Peyer's patch (tissue), 4 donors: ENCODE measurements at regions not wholly inside any gene's neighbourhood (a gene's known extent, or its start where the extent isn't known, plus 50 kb on each side); places are given as distances from the start of the nearest gene placed in this dataset.

Experiments
- DNase-seq, 3 donors: peaks; one replicate each; pipeline ENCODE4 v3.0.0-alpha.2; 2017 to 2019
- H3K27ac ChIP-seq, 4 donors: fragments of 200-600 bp; sonication (generic); one replicate each; pipeline ENCODE4 v1.5.1; 2016 to 2019
- H3K27me3 ChIP-seq, 2 donors: fragments of 200-600 bp; sonication (generic); one replicate each; pipeline ENCODE4 v1.5.1; 2019
- H3K36me3 ChIP-seq, 3 donors: fragments of 200-600 bp; sonication (generic); one replicate each; pipeline ENCODE4 v1.5.1; 2016 to 2019
- H3K4me1 ChIP-seq, 4 donors: fragments of 200-600 bp; sonication (generic); one replicate each; pipeline ENCODE4 v1.5.1; 2016 to 2019
- H3K4me3 ChIP-seq, 4 donors: fragments of 200-600 bp; sonication (generic); 1 replicate in 3 of 4; 2 replicates in 1 of 4; pipeline ENCODE4 v1.5.1; 2016 to 2019; ENCODE audit warnings: mild to moderate bottlenecking in 1 of 4
- H3K9me3 ChIP-seq, 4 donors: fragments of 200-600 bp; sonication (generic); one replicate each; pipeline ENCODE4 v1.5.1; 2016 to 2019; ENCODE audit warnings: mild to moderate bottlenecking in 1 of 4
- POLR2A ChIP-seq, 2 donors: fragments of 450-650 bp; IDR thresholded peaks; one replicate each; pipeline ENCODE4 v1.5.1; 2017; ENCODE audit warnings: antibody characterized with exemption in 2 of 2, mild to moderate bottlenecking in 2 of 2, moderate library complexity in 2 of 2
- TF ChIP-seq, protein P1 (sequence below), 6 experiments: fragments of 450-650 bp in 4 of 6; fragments of 200-600 bp in 2 of 6; sonication (generic) in 1 of 6; IDR thresholded peaks; one replicate each; pipeline ENCODE4 v1.5.1; 2017 to 2019; ENCODE audit warnings: antibody characterized with exemption in 6 of 6, mild to moderate bottlenecking in 3 of 6, moderate library complexity in 1 of 6

DNA sequence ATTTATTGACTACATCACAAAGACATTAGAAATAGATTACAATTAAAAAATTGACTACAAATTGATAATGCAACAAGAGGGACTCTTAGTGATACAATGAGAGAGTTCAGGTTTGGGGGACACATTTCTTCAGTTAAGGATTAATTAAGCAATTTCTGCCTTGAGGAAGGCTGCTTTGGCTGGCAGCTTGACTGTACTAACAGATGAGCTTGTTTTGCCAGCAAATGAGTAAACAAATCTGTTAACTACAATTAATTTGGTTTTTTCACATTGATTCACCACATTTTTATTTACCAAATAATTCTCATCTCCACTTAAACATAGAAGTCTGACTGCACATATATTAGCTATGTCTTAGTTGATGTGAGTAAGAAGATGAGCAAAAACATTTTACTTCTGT is 183.6 kb upstream of the ZNF385D start:
- DNase-seq, result no peak
- TF ChIP-seq POLR2A (IDR thresholded peaks at IDR 0.05), result no peak
- TF ChIP-seq, protein P1, sequence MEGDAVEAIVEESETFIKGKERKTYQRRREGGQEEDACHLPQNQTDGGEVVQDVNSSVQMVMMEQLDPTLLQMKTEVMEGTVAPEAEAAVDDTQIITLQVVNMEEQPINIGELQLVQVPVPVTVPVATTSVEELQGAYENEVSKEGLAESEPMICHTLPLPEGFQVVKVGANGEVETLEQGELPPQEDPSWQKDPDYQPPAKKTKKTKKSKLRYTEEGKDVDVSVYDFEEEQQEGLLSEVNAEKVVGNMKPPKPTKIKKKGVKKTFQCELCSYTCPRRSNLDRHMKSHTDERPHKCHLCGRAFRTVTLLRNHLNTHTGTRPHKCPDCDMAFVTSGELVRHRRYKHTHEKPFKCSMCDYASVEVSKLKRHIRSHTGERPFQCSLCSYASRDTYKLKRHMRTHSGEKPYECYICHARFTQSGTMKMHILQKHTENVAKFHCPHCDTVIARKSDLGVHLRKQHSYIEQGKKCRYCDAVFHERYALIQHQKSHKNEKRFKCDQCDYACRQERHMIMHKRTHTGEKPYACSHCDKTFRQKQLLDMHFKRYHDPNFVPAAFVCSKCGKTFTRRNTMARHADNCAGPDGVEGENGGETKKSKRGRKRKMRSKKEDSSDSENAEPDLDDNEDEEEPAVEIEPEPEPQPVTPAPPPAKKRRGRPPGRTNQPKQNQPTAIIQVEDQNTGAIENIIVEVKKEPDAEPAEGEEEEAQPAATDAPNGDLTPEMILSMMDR (IDR thresholded peaks at IDR 0.05), result no peak
- Histone ChIP-seq H3K27me3 (no peaks in the 10 kb centered on the region), H3K4me3 (no peak overlapping the region), H3K4me1 (no peaks in the 10 kb centered on the region), H3K36me3 (no peaks in the 10 kb centered on the region), H3K9me3 (no peaks in the 10 kb centered on the region), H3K27ac (no peak overlapping the region)

DNA sequence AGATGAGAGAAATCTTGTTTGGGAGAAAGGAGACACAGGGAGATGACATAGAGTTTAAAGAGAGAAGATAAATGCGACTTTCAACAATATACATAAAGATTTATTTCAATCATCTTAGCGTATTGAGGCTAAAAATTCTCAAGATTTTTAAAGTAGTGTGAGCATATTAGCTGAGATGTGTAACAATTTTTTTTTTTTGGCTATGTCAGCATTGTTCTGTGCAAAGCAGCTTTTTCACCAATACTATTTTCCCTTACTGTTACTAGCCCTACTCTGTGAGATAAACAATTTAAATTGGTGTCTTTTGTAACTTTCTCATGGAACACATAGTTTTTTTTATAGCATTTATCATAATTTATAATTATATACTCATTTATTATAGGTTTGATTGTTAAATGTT is 185.2 kb upstream of the ZNF385D start:
- Histone ChIP-seq H3K9me3 (no peaks in the 10 kb centered on the region), H3K4me3 (no peak overlapping the region), H3K27me3 (no peaks in the 10 kb centered on the region), H3K4me1 (no peaks in the 10 kb centered on the region), H3K36me3 (no peaks in the 10 kb centered on the region), H3K27ac (no peak overlapping the region)
- no peak for TF ChIP-seq POLR2A (IDR thresholded peaks at IDR 0.05)
- TF ChIP-seq, protein P1 (IDR thresholded peaks at IDR 0.05), result no peak
- no peak for DNase-seq

DNA sequence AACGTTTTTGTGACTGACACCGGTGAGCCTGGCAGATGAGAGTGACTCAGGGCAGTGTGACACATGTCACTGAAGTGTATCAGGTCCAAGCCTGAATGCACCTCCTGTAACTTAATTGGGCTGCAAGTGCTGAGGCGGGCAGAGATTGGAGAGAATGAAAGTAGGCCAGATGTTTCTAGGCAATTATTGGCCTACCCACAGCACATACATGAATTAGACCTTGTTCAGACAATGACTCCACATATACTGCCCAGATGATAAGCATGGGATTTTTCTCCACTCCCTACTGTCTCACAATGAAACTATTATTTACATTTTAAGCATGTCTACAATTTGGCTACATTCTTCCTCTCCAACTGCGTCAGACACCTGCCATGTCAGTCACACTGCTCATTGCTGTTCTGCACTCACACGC is 187.3 kb upstream of the ZNF385D start:
- TF ChIP-seq POLR2A (IDR thresholded peaks at IDR 0.05), result no peak
- TF ChIP-seq, protein P1 (IDR thresholded peaks at IDR 0.05), result no peak
- Histone ChIP-seq H3K4me1 (no peaks in the 10 kb centered on the region), H3K4me3 (no peak overlapping the region), H3K27ac (no peak overlapping the region), H3K36me3 (no peaks in the 10 kb centered on the region), H3K9me3 (no peaks in the 10 kb centered on the region), H3K27me3 (no peaks in the 10 kb centered on the region)
- no peak for DNase-seq

DNA sequence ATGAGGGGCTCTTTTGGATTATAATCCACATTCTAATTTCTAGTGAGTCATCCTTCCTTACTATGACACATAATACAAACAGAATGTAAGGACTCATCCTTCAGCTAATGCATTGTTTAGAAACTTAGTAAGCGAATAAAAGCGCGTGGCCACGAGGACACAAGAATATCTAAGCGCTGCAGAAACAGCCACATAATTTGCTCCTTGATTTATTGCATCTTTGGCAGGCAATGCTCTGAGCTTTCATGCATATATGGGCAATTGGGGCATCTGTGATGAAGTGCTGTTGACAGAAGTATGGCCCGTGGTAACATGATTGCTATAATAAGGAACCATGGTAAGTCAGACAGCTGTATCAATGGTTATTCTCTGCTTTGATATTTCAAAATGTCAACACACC is 191.3 kb upstream of the ZNF385D start:
- no peaks in the 10 kb centered on the region for H3K4me1 ChIP-seq
- no peaks in the 10 kb centered on the region for H3K27me3 ChIP-seq
- no peak overlapping the region for H3K4me3 ChIP-seq
- no peaks in the 10 kb centered on the region for H3K9me3 ChIP-seq
- H3K27ac ChIP-seq, result no peak overlapping the region
- no peak for DNase-seq
- no peaks in the 10 kb centered on the region for H3K36me3 ChIP-seq
- TF ChIP-seq, protein P1 (IDR thresholded peaks at IDR 0.05), result no peak
- no peak for TF ChIP-seq POLR2A (IDR thresholded peaks at IDR 0.05)

DNA sequence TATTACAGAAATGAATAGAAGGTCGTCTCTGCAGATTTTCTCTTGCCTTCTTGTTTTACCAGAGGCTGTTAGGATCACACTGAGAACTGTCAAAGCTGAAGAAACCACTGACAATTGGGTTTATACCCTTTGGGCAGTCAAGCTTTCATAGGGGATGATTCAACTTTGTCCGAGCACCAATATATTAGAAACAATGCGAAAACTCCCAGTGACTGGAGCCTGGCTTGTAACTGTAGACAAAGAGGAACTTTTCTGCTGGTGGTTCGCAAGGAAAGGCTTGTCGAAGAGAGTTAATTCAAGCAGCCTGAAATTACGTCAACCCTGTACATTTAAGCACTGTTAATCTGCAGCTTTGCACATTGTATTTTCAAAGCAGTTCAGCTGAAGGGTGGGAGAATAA is 193.2 kb upstream of the ZNF385D start:
- Histone ChIP-seq H3K9me3 (no peaks in the 10 kb centered on the region), H3K36me3 (no peaks in the 10 kb centered on the region), H3K27me3 (no peaks in the 10 kb centered on the region), H3K27ac (no peak overlapping the region), H3K4me1 (no peaks in the 10 kb centered on the region), H3K4me3 (no peak overlapping the region)
- TF ChIP-seq, protein P1 (IDR thresholded peaks at IDR 0.05), result no peak
- TF ChIP-seq POLR2A (IDR thresholded peaks at IDR 0.05), result no peak
- DNase-seq, result no peak

DNA sequence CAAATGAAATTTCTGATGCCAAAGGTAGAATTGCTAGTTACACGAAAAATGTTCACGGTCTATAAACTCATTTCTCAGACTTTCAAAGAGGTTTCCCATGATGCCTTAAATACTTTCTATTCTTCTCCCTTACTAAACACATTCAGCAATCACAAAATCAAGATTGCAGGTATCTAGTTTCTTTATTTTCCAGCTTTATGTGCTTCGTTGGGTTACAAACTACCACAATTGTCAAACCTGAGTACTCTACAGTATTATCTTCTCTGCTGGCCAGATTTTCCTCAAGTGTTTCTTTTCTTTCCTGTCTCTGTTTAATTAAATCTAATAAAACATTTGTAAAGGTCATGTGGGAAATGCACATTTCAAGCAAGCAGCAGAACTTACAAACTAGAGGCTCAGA is 201.8 kb upstream of the ZNF385D start:
- no peaks in the 10 kb centered on the region for H3K9me3 ChIP-seq
- no peaks in the 10 kb centered on the region for H3K4me1 ChIP-seq
- no peak overlapping the region for H3K27ac ChIP-seq
- no peak overlapping the region for H3K4me3 ChIP-seq
- no peaks in the 10 kb centered on the region for H3K36me3 ChIP-seq
- DNase-seq, result no peak
- TF ChIP-seq, protein P1 (IDR thresholded peaks at IDR 0.05), result no peak
- no peaks in the 10 kb centered on the region for H3K27me3 ChIP-seq
